ENCODE measurements at regions not wholly inside any gene's neighbourhood (a gene's known extent, or its start where the extent isn't known, plus 50 kb on each side); places are given as distances from the start of the nearest gene placed in this dataset.
"Not testable (repeated sequence)": the region's sequence is repeated elsewhere in the genome, so short reads cannot be mapped to it uniquely, and the experiment has no call there.

DNA sequence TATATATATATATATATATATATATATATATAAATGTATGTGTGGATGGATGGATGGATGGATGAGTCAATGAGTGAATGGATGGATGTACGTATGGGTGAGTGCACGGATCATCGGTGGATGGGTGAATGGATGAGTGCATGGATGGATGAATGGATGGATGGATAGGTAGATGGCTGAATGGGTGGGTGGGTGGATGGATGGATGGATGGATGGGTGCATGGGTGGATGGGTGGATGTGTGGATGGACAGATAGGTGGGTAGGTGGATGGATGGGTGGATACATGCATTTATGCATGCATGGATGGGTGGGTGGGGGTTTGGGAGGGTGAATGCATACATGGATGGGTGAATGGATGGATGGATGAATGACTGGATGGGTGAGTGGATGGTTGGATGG lies 138.8 kb upstream of the ZNF469 start:
- TF ChIP-seq, protein P1, sequence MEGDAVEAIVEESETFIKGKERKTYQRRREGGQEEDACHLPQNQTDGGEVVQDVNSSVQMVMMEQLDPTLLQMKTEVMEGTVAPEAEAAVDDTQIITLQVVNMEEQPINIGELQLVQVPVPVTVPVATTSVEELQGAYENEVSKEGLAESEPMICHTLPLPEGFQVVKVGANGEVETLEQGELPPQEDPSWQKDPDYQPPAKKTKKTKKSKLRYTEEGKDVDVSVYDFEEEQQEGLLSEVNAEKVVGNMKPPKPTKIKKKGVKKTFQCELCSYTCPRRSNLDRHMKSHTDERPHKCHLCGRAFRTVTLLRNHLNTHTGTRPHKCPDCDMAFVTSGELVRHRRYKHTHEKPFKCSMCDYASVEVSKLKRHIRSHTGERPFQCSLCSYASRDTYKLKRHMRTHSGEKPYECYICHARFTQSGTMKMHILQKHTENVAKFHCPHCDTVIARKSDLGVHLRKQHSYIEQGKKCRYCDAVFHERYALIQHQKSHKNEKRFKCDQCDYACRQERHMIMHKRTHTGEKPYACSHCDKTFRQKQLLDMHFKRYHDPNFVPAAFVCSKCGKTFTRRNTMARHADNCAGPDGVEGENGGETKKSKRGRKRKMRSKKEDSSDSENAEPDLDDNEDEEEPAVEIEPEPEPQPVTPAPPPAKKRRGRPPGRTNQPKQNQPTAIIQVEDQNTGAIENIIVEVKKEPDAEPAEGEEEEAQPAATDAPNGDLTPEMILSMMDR (conservative IDR thresholded peaks at IDR 0.05; ENCODE audit: low read length) = not testable (repeated sequence)
- not testable (repeated sequence) for TF ChIP-seq EZH2phosphoT487 (IDR thresholded peaks at IDR 0.05; ENCODE audit: borderline replicate concordance, low read depth, low read length)

All from OCI-LY7 (cell line).